ENCODE measurements at regions not wholly inside any gene's neighbourhood (a gene's known extent, or its start where the extent isn't known, plus 50 kb on each side); places are given as distances from the start of the nearest gene placed in this dataset.

GRCh38 chr12:89237763-89238162, 114.5 kb downstream of the DUSP6 start:
- H3K9ac ChIP-seq (ENCODE audit: low read length) = no peak overlapping the region
- H3K36me3 ChIP-seq (ENCODE audit: control insufficient read depth, insufficient read depth, low read length, severe bottlenecking) = no peaks in the 10 kb centered on the region
- H3K27me3 ChIP-seq (replicated peaks; ENCODE audit: control insufficient read depth, insufficient read depth, low read length) = no peaks in the 10 kb centered on the region
- H3K4me3 ChIP-seq (ENCODE audit: low read length) = no peak overlapping the region
- H3K4me1 ChIP-seq (ENCODE audit: control insufficient read depth, insufficient read depth, low read length) = peaks cover 8% of the 10 kb centered on the region
- no peak for DNase-seq (ENCODE audit: low read depth)
- no peaks in the 10 kb centered on the region for H3K9me3 ChIP-seq (ENCODE audit: control insufficient read depth, low read length)

GRCh38 chr12:89236748-89237383, 115.4 kb downstream of the DUSP6 start:
- H3K9ac ChIP-seq (ENCODE audit: low read length) = no peak overlapping the region
- H3K9me3 ChIP-seq (ENCODE audit: control insufficient read depth, low read length) = no peaks in the 10 kb centered on the region
- H3K4me3 ChIP-seq (ENCODE audit: low read length) = no peak overlapping the region
- DNase-seq (ENCODE audit: low read depth) = peak; percentile 42
- no peaks in the 10 kb centered on the region for H3K27me3 ChIP-seq (replicated peaks; ENCODE audit: control insufficient read depth, insufficient read depth, low read length)
- no peaks in the 10 kb centered on the region for H3K36me3 ChIP-seq (ENCODE audit: control insufficient read depth, insufficient read depth, low read length, severe bottlenecking)
- peaks cover 8% of the 10 kb centered on the region for H3K4me1 ChIP-seq (ENCODE audit: control insufficient read depth, insufficient read depth, low read length)

GRCh38 chr12:89236237-89236636, 116.1 kb downstream of the DUSP6 start:
- H3K9me3 ChIP-seq (ENCODE audit: control insufficient read depth, low read length) = no peaks in the 10 kb centered on the region
- H3K4me1 ChIP-seq (ENCODE audit: control insufficient read depth, insufficient read depth, low read length) = peaks cover 11% of the 10 kb centered on the region
- no peaks in the 10 kb centered on the region for H3K36me3 ChIP-seq (ENCODE audit: control insufficient read depth, insufficient read depth, low read length, severe bottlenecking)
- no peak overlapping the region for H3K9ac ChIP-seq (ENCODE audit: low read length)
- H3K4me3 ChIP-seq (ENCODE audit: low read length) = no peak overlapping the region
- DNase-seq (ENCODE audit: low read depth) = no peak
- no peaks in the 10 kb centered on the region for H3K27me3 ChIP-seq (replicated peaks; ENCODE audit: control insufficient read depth, insufficient read depth, low read length)

GRCh38 chr12:89235189-89235993, 116.9 kb downstream of the DUSP6 start:
- DNase-seq (ENCODE audit: low read depth) = no peak
- no peak overlapping the region for H3K9ac ChIP-seq (ENCODE audit: low read length)
- H3K36me3 ChIP-seq (ENCODE audit: control insufficient read depth, insufficient read depth, low read length, severe bottlenecking) = no peaks in the 10 kb centered on the region
- no peaks in the 10 kb centered on the region for H3K9me3 ChIP-seq (ENCODE audit: control insufficient read depth, low read length)
- peaks cover 20% of the 10 kb centered on the region for H3K4me1 ChIP-seq (ENCODE audit: control insufficient read depth, insufficient read depth, low read length)
- H3K27me3 ChIP-seq (replicated peaks; ENCODE audit: control insufficient read depth, insufficient read depth, low read length) = no peaks in the 10 kb centered on the region
- H3K4me3 ChIP-seq (ENCODE audit: low read length) = no peak overlapping the region

- Histone ChIP-seq H3K4me1 (ENCODE audit: control insufficient read depth, insufficient read depth, low read length) (peaks cover 27% of the 10 kb centered on the region), H3K36me3 (ENCODE audit: control insufficient read depth, insufficient read depth, low read length, severe bottlenecking) (no peaks in the 10 kb centered on the region), H3K9ac (ENCODE audit: low read length) (no peak overlapping the region), H3K4me3 (ENCODE audit: low read length) (no peak overlapping the region), H3K27me3 (replicated peaks; ENCODE audit: control insufficient read depth, insufficient read depth, low read length) (no peaks in the 10 kb centered on the region), H3K9me3 (ENCODE audit: control insufficient read depth, low read length) (no peaks in the 10 kb centered on the region)
- no peak for DNase-seq (ENCODE audit: low read depth)
Observed at GRCh38 chr12:89234324-89235114, 117.8 kb downstream of the DUSP6 start.

- no peaks in the 10 kb centered on the region for H3K36me3 ChIP-seq (ENCODE audit: control insufficient read depth, insufficient read depth, low read length, severe bottlenecking)
- no peak for DNase-seq (ENCODE audit: low read depth)
- H3K9me3 ChIP-seq (ENCODE audit: control insufficient read depth, low read length) = no peaks in the 10 kb centered on the region
- H3K4me1 ChIP-seq (ENCODE audit: control insufficient read depth, insufficient read depth, low read length) = peaks cover 33% of the 10 kb centered on the region
- no peaks in the 10 kb centered on the region for H3K27me3 ChIP-seq (replicated peaks; ENCODE audit: control insufficient read depth, insufficient read depth, low read length)
- no peak overlapping the region for H3K9ac ChIP-seq (ENCODE audit: low read length)
- H3K4me3 ChIP-seq (ENCODE audit: low read length) = no peak overlapping the region
Observed at GRCh38 chr12:89231686-89232085, 120.6 kb downstream of the DUSP6 start.

- no peak for DNase-seq (ENCODE audit: low read depth)
Observed at GRCh38 chr12:89230376-89231315, 121.7 kb downstream of the DUSP6 start.

GRCh38 chr12:89228491-89228890, 123.8 kb downstream of the DUSP6 start:
- no peak overlapping the region for H3K4me3 ChIP-seq (ENCODE audit: low read length)
- peaks cover 44% of the 10 kb centered on the region for H3K4me1 ChIP-seq (ENCODE audit: control insufficient read depth, insufficient read depth, low read length)
- H3K9ac ChIP-seq (ENCODE audit: low read length) = peak overlapping the region; percentile 38
- no peaks in the 10 kb centered on the region for H3K36me3 ChIP-seq (ENCODE audit: control insufficient read depth, insufficient read depth, low read length, severe bottlenecking)
- H3K9me3 ChIP-seq (ENCODE audit: control insufficient read depth, low read length) = no peaks in the 10 kb centered on the region
- no peak for DNase-seq (ENCODE audit: low read depth)
- no peaks in the 10 kb centered on the region for H3K27me3 ChIP-seq (replicated peaks; ENCODE audit: control insufficient read depth, insufficient read depth, low read length)

More at GRCh38 chr12:89230376-89231315, 121.7 kb downstream of the DUSP6 start:
- Histone ChIP-seq H3K9me3 (ENCODE audit: control insufficient read depth, low read length) (no peaks in the 10 kb centered on the region), H3K4me1 (ENCODE audit: control insufficient read depth, insufficient read depth, low read length) (peaks cover 38% of the 10 kb centered on the region), H3K4me3 (ENCODE audit: low read length) (no peak overlapping the region), H3K9ac (ENCODE audit: low read length) (peak overlapping the region; percentile 3), H3K36me3 (ENCODE audit: control insufficient read depth, insufficient read depth, low read length, severe bottlenecking) (no peaks in the 10 kb centered on the region), H3K27me3 (replicated peaks; ENCODE audit: control insufficient read depth, insufficient read depth, low read length) (no peaks in the 10 kb centered on the region)

GRCh38 chr12:89227774-89228173, 124.5 kb downstream of the DUSP6 start:
- DNase-seq (ENCODE audit: low read depth) = no peak
- Histone ChIP-seq H3K36me3 (ENCODE audit: control insufficient read depth, insufficient read depth, low read length, severe bottlenecking) (no peaks in the 10 kb centered on the region), H3K9ac (ENCODE audit: low read length) (peak overlapping the region; percentile 38), H3K27me3 (replicated peaks; ENCODE audit: control insufficient read depth, insufficient read depth, low read length) (no peaks in the 10 kb centered on the region), H3K4me1 (ENCODE audit: control insufficient read depth, insufficient read depth, low read length) (peaks cover 44% of the 10 kb centered on the region), H3K4me3 (ENCODE audit: low read length) (no peak overlapping the region), H3K9me3 (ENCODE audit: control insufficient read depth, low read length) (no peaks in the 10 kb centered on the region)

GRCh38 chr12:89225808-89226411, 126.4 kb downstream of the DUSP6 start:
- peak overlapping the region; percentile 56 for H3K9ac ChIP-seq (ENCODE audit: low read length)
- no peaks in the 10 kb centered on the region for H3K27me3 ChIP-seq (replicated peaks; ENCODE audit: control insufficient read depth, insufficient read depth, low read length)
- peaks cover 38% of the 10 kb centered on the region for H3K4me1 ChIP-seq (ENCODE audit: control insufficient read depth, insufficient read depth, low read length)
- no peaks in the 10 kb centered on the region for H3K36me3 ChIP-seq (ENCODE audit: control insufficient read depth, insufficient read depth, low read length, severe bottlenecking)
- peak overlapping the region; percentile 65 for H3K4me3 ChIP-seq (ENCODE audit: low read length)
- H3K9me3 ChIP-seq (ENCODE audit: control insufficient read depth, low read length) = peaks cover 2% of the 10 kb centered on the region
- DNase-seq (ENCODE audit: low read depth) = peak; percentile 82

Data from adipocyte (in vitro differentiated cells).